ENCODE measurements at regions not wholly inside any gene's neighbourhood (a gene's known extent, or its start where the extent isn't known, plus 50 kb on each side); places are given as distances from the start of the nearest gene placed in this dataset.
"Not testable (repeated sequence)": the region's sequence is repeated elsewhere in the genome, so short reads cannot be mapped to it uniquely, and the experiment has no call there.

GRCh38 chr15:38818157-38818790 lies 253.7 kb upstream of the RASGRP1 start:
- no peak for DNase-seq

DNA sequence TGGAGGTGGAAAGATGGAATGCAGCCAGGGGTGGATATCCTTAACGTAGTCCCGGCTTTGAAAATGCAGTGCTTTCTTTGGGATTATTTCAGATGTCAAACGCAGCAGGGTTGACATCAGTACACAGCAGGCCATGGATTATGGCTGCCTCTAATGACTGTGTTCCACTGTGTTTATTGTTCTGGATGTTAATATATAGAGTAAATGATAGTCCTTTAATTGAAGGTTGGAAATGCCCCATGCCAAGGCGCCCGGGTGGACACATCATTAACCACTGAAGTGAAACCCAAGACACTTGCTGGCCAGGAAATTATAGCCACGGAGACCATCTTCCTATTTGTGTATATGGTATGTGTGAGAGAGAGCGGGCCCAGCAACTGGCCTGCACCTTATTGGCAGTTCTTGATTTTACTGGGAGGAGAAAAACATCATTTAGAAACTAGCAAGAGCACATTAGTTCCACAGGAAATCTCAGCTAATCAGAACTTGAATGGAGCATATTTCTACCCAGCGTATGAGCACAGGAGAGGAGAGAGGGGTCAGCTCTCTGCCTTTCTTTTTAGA lies 254.9 kb upstream of the RASGRP1 start:
- DNase-seq = no peak

DNA sequence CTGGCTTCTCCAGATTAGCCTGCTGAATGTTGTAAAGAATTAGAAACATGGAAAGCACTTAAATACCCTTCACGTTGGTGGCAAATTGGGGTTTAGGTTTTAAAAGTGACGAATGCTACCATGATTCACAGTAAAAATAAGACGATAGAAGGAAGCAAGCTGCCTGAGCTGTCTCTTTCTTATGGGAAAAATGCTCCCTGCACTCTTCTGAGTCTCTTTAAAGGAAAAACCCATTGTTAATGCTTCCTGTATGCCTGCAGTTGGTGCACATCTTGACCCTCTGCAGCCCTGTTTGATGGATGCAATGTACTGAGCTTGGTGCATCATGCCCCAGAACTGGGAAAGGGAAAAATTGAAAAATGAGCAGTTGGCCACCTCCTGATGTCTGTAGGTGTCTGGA lies 258.6 kb upstream of the RASGRP1 start:
- DNase-seq = no peak

- no peak for DNase-seq
Measured at GRCh38 chr15:38824719-38825118, 260.1 kb upstream of the RASGRP1 start.

DNA sequence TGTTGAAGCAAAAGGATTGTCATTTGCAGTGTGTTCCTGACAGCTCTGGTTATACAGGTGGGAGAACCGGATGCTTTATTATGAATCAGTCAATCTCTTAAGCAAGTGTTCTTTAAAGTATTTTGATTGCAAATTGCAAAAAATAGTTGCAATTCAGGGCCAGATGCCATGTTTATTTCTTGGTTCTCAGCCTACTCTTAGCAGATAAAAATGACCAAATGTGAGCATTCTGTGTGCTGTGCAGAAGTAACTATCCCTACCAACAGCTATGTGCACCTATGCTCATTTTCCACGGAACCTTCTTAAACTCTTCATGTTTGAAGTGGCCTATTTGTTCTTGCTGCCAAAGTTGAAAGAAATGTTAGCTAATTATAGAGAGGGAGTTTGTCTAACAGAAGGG lies 262.3 kb upstream of the RASGRP1 start:
- no peak for DNase-seq

DNA sequence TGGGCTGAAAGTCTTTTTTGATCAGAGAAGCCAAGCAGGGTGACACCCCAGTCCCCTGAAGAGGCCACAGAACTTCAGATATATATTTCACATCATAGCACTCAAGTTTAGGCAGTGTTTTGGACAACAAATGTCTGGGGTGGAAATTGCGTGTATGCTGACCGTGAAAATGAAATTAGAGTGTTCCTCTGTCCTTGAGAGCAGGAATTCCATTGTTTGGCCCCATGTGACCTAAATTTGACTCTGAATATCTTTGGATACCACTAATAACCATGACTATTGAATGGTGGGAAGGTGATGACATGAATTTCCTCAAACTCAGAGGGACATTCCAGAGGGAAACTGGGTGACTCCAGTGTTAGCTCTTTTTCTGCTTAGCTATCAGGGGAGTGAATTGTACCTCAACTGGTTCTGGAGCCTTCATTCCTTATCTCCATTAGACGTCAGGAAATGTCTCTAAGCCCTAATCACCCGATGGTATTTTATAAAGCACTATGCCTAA lies 263.5 kb upstream of the RASGRP1 start:
- DNase-seq = peak in 1 of 2 donors; percentile 4

GRCh38 chr15:38829086-38829485 lies 264.5 kb upstream of the RASGRP1 start:
- DNase-seq = no peak

- no peak for DNase-seq
Measured at GRCh38 chr15:38842226-38842625, 277.6 kb upstream of the RASGRP1 start.

GRCh38 chr15:38843051-38843501 lies 278.5 kb upstream of the RASGRP1 start:
- DNase-seq = no peak

DNA sequence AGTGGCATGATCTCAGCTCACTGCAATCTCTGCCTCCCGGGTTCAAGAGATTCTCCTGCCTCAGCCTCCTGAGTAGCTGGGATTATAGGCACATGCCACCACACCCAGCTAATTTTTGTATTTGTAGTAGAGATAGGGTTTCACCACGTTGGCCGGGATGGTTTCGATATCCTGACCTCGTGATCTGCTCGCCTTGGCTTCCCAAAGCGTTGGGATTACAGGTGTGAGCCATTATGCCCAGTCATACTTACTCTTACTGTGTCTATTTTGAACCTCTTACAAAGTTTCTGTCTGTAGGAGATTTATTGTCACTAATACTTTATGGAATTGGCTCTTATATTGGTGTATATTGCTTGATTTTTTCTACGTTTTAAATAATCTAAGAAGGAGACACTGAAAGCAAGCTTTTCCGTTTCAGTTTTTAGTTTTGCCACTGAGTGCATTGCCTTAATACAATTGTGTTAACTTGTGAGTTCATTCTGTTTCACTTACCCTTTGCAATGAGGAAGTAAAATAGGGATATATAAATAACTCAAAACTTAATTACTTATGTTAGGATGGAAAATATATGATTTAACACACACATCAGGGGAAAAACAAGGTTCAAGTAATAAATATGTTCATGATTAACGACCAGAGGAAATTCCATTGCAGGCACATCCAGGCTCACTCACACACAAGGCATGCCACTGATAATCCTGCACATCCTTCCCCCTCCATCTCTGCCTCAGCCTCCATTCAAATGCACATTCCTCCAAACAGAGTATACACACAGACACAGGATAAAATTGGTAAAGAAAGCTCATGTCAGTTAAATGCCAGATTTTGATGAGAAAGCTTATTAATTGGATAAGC lies 279.3 kb upstream of the RASGRP1 start:
- no peak for DNase-seq

- DNase-seq = no peak
Measured at GRCh38 chr15:38844736-38845135, 280.1 kb upstream of the RASGRP1 start.

DNA sequence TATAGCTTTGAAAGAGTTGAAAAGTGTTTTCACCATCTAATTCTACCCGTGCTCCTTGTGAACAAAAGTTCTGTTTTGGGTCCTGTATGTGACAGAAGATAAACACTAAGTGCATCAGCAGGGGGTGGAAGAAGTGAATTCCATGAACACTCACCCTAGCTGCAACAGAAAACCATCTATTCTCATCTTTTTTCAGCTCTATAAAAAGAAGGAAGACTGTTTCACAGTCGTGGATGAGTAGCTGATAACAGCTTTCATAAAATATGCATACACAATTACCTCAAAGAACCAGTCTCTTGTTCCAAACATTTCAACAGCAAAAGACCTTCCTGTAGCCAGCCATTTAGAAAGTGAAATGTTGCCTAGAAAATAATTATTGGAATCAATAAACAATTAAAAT lies 281.7 kb upstream of the RASGRP1 start:
- DNase-seq = no peak

- DNase-seq = no peak
Measured at GRCh38 chr15:38847666-38848065, 283.1 kb upstream of the RASGRP1 start.

DNA sequence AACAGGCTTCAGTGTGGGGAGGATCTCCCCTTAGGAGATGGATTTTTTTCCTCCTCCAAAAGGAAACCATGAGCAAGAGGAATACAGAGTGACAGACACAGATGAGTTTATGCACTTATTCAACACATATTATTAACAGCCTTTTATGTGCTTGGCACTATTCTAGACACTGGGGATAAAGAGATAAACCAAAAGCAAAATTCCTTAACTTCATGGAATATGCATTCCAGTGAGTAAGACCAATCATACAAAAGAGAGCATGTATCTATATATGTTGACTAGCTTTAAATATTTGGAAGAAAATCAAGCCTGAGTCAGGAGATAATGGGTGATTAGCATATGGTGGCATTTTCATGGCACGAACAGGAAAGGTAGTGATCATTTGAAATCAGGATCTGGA lies 284.4 kb upstream of the RASGRP1 start:
- DNase-seq = no peak

DNA sequence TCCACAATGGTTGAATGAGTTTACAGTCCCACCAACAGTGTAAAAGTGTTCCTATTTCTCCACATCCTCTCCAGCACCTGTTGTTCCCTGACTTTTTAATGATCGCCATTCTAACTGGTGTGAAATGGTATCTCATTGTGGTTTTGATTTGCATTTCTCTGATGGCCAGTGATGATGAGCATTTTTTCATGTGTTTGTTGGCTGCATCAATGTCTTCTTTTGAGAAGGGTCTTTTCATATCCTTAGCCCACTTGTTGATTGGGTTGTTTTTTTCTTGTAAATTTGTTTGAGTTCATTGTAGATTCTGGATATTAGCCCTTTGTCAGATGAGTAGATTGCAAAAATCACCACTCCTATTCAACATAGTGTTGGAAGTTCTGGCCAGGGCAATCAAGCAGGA lies 287.6 kb upstream of the RASGRP1 start:
- not testable (repeated sequence) for DNase-seq

DNA sequence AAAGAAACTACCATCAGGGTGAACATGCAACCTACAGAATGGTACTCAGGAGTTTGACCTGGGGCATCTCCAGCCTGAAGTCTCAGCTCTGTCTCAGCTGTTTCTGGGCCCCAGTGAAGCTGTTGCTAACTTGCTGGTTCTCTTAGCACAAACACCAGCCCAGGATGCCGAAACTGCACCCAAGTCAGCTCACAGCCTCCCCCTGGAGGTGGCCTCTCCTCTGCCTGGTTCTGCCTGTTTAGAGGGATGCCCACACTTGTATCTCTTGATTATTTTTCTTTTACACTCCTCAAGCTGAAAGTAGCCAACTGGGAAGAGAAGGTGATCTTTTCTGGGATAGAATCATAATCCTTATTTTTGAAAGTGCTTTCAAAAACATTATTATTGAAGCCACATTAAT lies 289.0 kb upstream of the RASGRP1 start:
- DNase-seq = no peak

DNA sequence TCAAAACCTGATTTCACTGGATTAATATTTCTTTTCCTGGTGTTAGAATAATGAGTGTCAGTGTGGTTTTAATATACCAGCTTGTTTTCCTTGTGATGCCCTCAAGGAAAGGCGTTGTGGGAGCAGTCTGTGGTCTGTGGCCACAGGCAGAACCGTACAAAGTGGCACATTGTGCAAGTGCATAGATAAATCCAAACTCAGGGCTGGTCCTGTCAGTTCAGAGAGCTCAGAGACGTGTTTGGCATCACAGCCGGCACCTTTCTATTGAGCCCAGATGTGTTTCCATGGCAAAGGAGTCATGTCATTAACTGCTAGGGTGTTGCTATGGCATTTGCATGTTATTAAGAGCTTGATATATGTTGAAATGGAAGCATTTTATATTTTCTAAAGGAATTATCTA lies 289.9 kb upstream of the RASGRP1 start:
- no peak for DNase-seq

GRCh38 chr15:38857814-38858213 lies 293.2 kb upstream of the RASGRP1 start:
- DNase-seq = no peak

GRCh38 chr15:38859574-38859973 lies 295.0 kb upstream of the RASGRP1 start:
- no peak for DNase-seq

DNA sequence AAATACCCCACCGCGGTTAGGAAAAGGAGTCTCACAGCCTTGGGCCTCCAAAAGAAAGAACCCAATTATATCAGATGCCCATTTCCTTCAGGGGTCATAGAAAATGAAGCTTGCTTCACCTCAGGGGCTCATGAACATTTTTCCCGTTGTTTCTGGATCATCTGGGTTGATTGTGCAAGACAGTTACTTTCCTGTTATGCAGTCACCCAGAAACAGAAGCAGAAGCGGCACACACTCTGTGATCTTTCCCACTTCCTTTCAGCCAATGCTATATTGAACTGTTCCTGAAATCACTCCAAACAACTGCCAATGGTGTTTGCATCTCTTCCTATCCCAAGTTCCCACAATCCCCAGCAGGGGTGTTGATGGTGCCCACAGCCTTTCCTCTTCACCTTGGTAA lies 295.6 kb upstream of the RASGRP1 start:
- DNase-seq = peak; percentile 37 to 52

DNA sequence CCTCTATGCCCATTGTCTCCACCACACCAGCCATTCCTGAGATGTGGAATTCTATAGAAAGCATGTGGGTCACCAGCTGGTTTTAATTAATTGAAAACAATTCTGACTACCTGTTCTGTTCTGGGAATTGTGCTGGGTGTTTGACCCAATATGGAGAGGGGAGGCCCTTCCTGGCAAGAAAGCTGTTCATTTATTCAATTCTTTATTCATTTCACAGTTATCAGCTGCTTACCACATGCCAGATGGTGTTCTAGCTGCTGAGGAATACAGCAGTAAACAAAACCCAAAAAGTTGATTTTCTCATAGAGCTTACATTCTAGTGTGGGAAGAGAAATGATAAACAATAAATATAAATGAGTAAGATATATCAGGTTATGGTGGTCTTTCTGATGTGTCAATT lies 296.1 kb upstream of the RASGRP1 start:
- DNase-seq = no peak

DNA sequence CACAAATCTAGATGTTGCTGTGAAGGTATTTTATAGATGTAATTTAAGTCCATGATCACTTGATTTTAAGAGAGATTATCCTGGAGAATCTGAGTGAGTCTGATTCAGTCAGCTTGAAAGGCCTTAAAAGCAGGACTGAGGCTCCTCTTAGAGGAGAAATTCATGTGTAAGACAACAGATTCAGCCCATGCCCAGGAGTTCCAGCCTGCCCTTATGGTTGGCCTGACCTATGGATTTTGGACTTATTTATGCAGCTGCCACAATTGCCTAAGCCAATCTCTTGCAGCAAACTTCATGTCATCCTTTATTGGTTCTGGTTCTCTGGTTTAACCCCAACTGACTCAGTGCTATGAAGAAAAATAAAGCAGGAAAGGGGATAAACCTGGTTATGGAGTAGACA lies 296.5 kb upstream of the RASGRP1 start:
- no peak for DNase-seq

DNA sequence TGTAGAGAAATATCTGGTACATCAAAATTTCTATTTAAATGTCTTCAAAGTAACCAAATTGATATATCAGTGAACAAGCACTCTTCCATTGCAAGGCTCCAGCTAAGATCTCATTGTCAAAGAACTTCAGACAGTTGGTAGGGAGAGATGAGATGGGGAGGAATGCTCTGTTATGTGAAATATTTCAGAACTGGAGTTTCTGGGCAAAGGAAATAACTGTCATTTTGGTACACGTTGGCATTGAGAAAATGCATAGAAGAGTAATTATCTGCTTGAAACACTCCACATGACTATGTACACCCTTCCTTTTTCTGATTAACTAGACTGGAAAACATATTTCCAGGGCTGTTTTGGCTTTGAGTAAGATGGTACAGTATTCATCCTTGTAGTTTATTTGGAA lies 297.5 kb upstream of the RASGRP1 start:
- DNase-seq = no peak

DNA sequence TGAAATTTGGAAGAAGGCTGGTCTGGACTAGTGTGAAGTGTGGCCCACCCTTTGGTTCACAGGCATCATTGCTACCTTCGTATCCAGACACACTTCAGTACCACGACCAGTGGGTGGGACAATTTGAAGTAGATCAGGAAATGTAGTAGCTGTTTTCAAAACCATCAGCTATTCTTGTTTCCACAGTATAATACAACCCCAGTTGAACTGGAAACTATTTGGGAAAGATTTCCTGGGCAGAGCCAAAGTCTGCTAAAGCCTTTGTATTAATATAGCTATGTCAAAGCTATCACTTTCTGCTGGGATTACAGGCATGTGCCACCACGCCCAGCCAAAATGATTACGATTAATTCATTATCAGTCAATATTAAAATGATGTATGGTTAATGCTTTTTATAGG lies 298.8 kb upstream of the RASGRP1 start:
- DNase-seq = no peak
